Activated naive CD4-positive, alpha-beta T cell treated with anti-CD3 and anti-CD28 coated beads, Interleukin-2, amount 50 U/mL, for 72 hours (primary cell): ENCODE measurements at regions not wholly inside any gene's neighbourhood (a gene's known extent, or its start where the extent isn't known, plus 50 kb on each side); places are given as distances from the start of the nearest gene placed in this dataset.
"Not testable (repeated sequence)": the region's sequence is repeated elsewhere in the genome, so short reads cannot be mapped to it uniquely, and the experiment has no call there.

Source experiments
- ATAC-seq, 2 donors: fragments of 150-1000 bp; cut with Tn5 transposase; 2 replicates each; pipeline ENCODE4 v1.10.0; 2021; ENCODE audit warnings: mild to moderate bottlenecking in 2 of 2, moderate library complexity in 2 of 2
- DNase-seq, 2 donors: peaks; one replicate each; pipeline ENCODE4 v3.0.0; 2021 to 2022; ENCODE audit warnings: low spot score in 2 of 2
- H3K27ac Mint-ChIP-seq, 2 donors: one replicate each; pipeline ENCODE4 v1.8.0; 2022; ENCODE audit warnings: mild to moderate bottlenecking in 2 of 2, mixed read lengths in 2 of 2
- H3K36me3 Mint-ChIP-seq, 2 donors: one replicate each; pipeline ENCODE4 v1.8.0; 2022; ENCODE audit warnings: mixed read lengths in 2 of 2
- H3K9me3 Mint-ChIP-seq, 2 donors: one replicate each; pipeline ENCODE4 v1.8.0; 2022; ENCODE audit warnings: mixed read lengths in 2 of 2

- DNase-seq (no peak), ATAC-seq (no peak)
- Mint-ChIP-seq H3K9me3 (peaks cover 4 to 28% of the 10 kb centered on the region in 2 donors), H3K36me3 (peaks cover 0 to 10% of the 10 kb centered on the region in 2 donors), H3K27ac (no peak overlapping the region)
Measured at GRCh38 chr3:191148131-191148530, 50.9 kb upstream of the OSTN start.

- no peak for DNase-seq
- no peak for ATAC-seq
- Mint-ChIP-seq H3K36me3 (peaks cover 0 to 5% of the 10 kb centered on the region in 2 donors), H3K27ac (no peak overlapping the region), H3K9me3 (peaks cover 16 to 24% of the 10 kb centered on the region in 2 donors)
Measured at GRCh38 chr3:191143224-191143623, 55.8 kb upstream of the OSTN start.

- Mint-ChIP-seq H3K27ac (no peak overlapping the region), H3K36me3 (peaks cover 0 to 5% of the 10 kb centered on the region in 2 donors), H3K9me3 (peaks cover 11 to 19% of the 10 kb centered on the region in 2 donors)
- no peak for DNase-seq
- ATAC-seq: no peak
Measured at GRCh38 chr3:191141728-191142127, 57.3 kb upstream of the OSTN start.

- DNase-seq: no peak
- Mint-ChIP-seq H3K27ac (no peak overlapping the region), H3K9me3 (peaks cover 11 to 20% of the 10 kb centered on the region in 2 donors), H3K36me3 (peaks cover 0 to 6% of the 10 kb centered on the region in 2 donors)
- ATAC-seq: no peak
Measured at GRCh38 chr3:191139736-191140135, 59.3 kb upstream of the OSTN start.

GRCh38 chr3:191138937-191139336 lies 60.1 kb upstream of the OSTN start:
- H3K36me3 Mint-ChIP-seq: peaks cover 0 to 6% of the 10 kb centered on the region in 2 donors
- peaks cover 11 to 20% of the 10 kb centered on the region in 2 donors for H3K9me3 Mint-ChIP-seq
- DNase-seq (no peak), ATAC-seq (no peak)
- no peak overlapping the region for H3K27ac Mint-ChIP-seq

GRCh38 chr3:191137708-191138107 lies 61.3 kb upstream of the OSTN start:
- DNase-seq (no peak), ATAC-seq (no peak)
- Mint-ChIP-seq H3K36me3 (peaks cover 0 to 6% of the 10 kb centered on the region in 2 donors), H3K27ac (no peak overlapping the region), H3K9me3 (peaks cover 8 to 18% of the 10 kb centered on the region in 2 donors)

GRCh38 chr3:191136347-191136746 lies 62.7 kb upstream of the OSTN start:
- Mint-ChIP-seq H3K27ac (no peak overlapping the region), H3K9me3 (peaks cover 7 to 16% of the 10 kb centered on the region in 2 donors), H3K36me3 (peaks cover 0 to 6% of the 10 kb centered on the region in 2 donors)
- ATAC-seq: no peak
- DNase-seq: no peak

- Mint-ChIP-seq H3K9me3 (peaks cover 7 to 16% of the 10 kb centered on the region in 2 donors), H3K27ac (no peak overlapping the region), H3K36me3 (peaks cover 0 to 6% of the 10 kb centered on the region in 2 donors)
- DNase-seq (no peak), ATAC-seq (no peak)
Measured at GRCh38 chr3:191135175-191135574, 63.9 kb upstream of the OSTN start.

- peaks cover 0 to 6% of the 10 kb centered on the region in 2 donors for H3K36me3 Mint-ChIP-seq
- no peak for DNase-seq
- no peak overlapping the region for H3K27ac Mint-ChIP-seq
- ATAC-seq: no peak
- peaks cover under 1 to 12% of the 10 kb centered on the region in 2 donors for H3K9me3 Mint-ChIP-seq
Measured at GRCh38 chr3:191133359-191133758, 65.7 kb upstream of the OSTN start.

- no peak for DNase-seq
- Mint-ChIP-seq H3K36me3 (peaks cover 0 to 3% of the 10 kb centered on the region in 2 donors), H3K9me3 (peaks cover 0 to 7% of the 10 kb centered on the region in 2 donors), H3K27ac (no peak overlapping the region)
- no peak for ATAC-seq
Measured at GRCh38 chr3:191131305-191131704, 67.7 kb upstream of the OSTN start.

GRCh38 chr3:191124891-191125290 lies 74.2 kb upstream of the OSTN start:
- H3K36me3 Mint-ChIP-seq, ATAC-seq, H3K27ac Mint-ChIP-seq, H3K9me3 Mint-ChIP-seq, DNase-seq: not testable (repeated sequence)

GRCh38 chr3:191123946-191124345 lies 75.1 kb upstream of the OSTN start:
- H3K27ac Mint-ChIP-seq: no peak overlapping the region
- DNase-seq (no peak), ATAC-seq (no peak)
- no peaks in the 10 kb centered on the region for H3K9me3 Mint-ChIP-seq
- no peaks in the 10 kb centered on the region for H3K36me3 Mint-ChIP-seq

GRCh38 chr3:191123231-191123630 lies 75.8 kb upstream of the OSTN start:
- no peak for DNase-seq
- no peak overlapping the region for H3K27ac Mint-ChIP-seq
- peaks cover 0 to 5% of the 10 kb centered on the region in 2 donors for H3K9me3 Mint-ChIP-seq
- no peaks in the 10 kb centered on the region for H3K36me3 Mint-ChIP-seq
- ATAC-seq: no peak

GRCh38 chr3:191120447-191121298 lies 78.4 kb upstream of the OSTN start:
- H3K36me3 Mint-ChIP-seq: no peaks in the 10 kb centered on the region
- H3K9me3 Mint-ChIP-seq: peaks cover 0 to 5% of the 10 kb centered on the region in 2 donors
- DNase-seq (no peak), ATAC-seq (no peak)
- H3K27ac Mint-ChIP-seq: no peak overlapping the region

- Mint-ChIP-seq H3K27ac (no peak overlapping the region), H3K9me3 (peaks cover 0 to 5% of the 10 kb centered on the region in 2 donors), H3K36me3 (no peaks in the 10 kb centered on the region)
- ATAC-seq (no peak), DNase-seq (no peak)
Measured at GRCh38 chr3:191119415-191120295, 79.4 kb upstream of the OSTN start.

GRCh38 chr3:191111722-191112121 lies 87.3 kb upstream of the OSTN start:
- Mint-ChIP-seq H3K36me3 (no peaks in the 10 kb centered on the region), H3K27ac (no peak overlapping the region), H3K9me3 (peaks cover 0 to 4% of the 10 kb centered on the region in 2 donors)
- ATAC-seq: no peak
- no peak for DNase-seq

- peaks cover 0 to 11% of the 10 kb centered on the region in 2 donors for H3K9me3 Mint-ChIP-seq
- no peak overlapping the region for H3K27ac Mint-ChIP-seq
- DNase-seq: no peak
- no peak for ATAC-seq
- H3K36me3 Mint-ChIP-seq: no peaks in the 10 kb centered on the region
Measured at GRCh38 chr3:191105418-191105817, 93.6 kb upstream of the OSTN start.
